ENCODE measurements at regions not wholly inside any gene's neighbourhood (a gene's known extent, or its start where the extent isn't known, plus 50 kb on each side); places are given as distances from the start of the nearest gene placed in this dataset.
A peak's percentile ranks its signal among the peaks of the same experiment; 100 is the strongest.

- TF ChIP-seq ATF2 (CRISPR knock-in tag; IDR thresholded peaks at IDR 0.05; ENCODE audit: borderline replicate concordance, low read depth), result no peak
- TF ChIP-seq E2F1 (CRISPR knock-in tag; IDR thresholded peaks at IDR 0.05), result no peak
- TF ChIP-seq USF1 (CRISPR knock-in tag; IDR thresholded peaks at IDR 0.05), result no peak
- TF ChIP-seq ZNF425 (CRISPR knock-in tag; conservative IDR thresholded peaks at IDR 0.05), result no peak
- no peak for TF ChIP-seq ZNF138 (CRISPR knock-in tag; conservative IDR thresholded peaks at IDR 0.05)
- TF ChIP-seq MLX (CRISPR knock-in tag; IDR thresholded peaks at IDR 0.05), result no peak
- TF ChIP-seq CREM (CRISPR knock-in tag; IDR thresholded peaks at IDR 0.05), result no peak
- TF ChIP-seq ELF4 (CRISPR knock-in tag; IDR thresholded peaks at IDR 0.05; ENCODE audit: low read depth), result no peak
- no peak for TF ChIP-seq USF2 (CRISPR knock-in tag; IDR thresholded peaks at IDR 0.05)
Observed at GRCh38 chr4:163673848-163674697, 179.6 kb downstream of the TMA16 start (continued).

- ATAC-seq (peak; percentile 47), DNase-seq (ENCODE audit: low spot score) (no peak)
- CTCF ChIA-PET, result interaction anchor here (0.7 to 2.3 kb wide), 2 partner anchors 99 to 129 kb away, joined by 3 to 11 read pairs; no protein-coding TSS in a partner anchor
- H3K4me3 Mint-ChIP-seq, result no peak overlapping the region
- H3K27ac Mint-ChIP-seq, result no peak overlapping the region
- H3K4me1 Mint-ChIP-seq, result peaks cover 3% of the 10 kb centered on the region; the same call in 1 of the 2 replicates
- POLR2A ChIA-PET, result no interaction called here
- peaks cover 8% of the 10 kb centered on the region; the same call in 1 of the 2 replicates for H3K36me3 Mint-ChIP-seq
- peaks cover 24% of the 10 kb centered on the region for H3K9me3 Mint-ChIP-seq
- no peaks in the 10 kb centered on the region for H3K27me3 Mint-ChIP-seq (ENCODE audit: low read depth)
- no peak for TF ChIP-seq TCF7 (CRISPR knock-in tag; IDR thresholded peaks at IDR 0.05; ENCODE audit: low read depth)
- no peak for TF ChIP-seq FOXK1 (CRISPR knock-in tag; IDR thresholded peaks at IDR 0.05)
- TF ChIP-seq MAX (CRISPR knock-in tag; IDR thresholded peaks at IDR 0.05), result no peak
- TF ChIP-seq NFATC4 (CRISPR knock-in tag; IDR thresholded peaks at IDR 0.05), result no peak
- no peak for TF ChIP-seq ZBTB43 (CRISPR knock-in tag; IDR thresholded peaks at IDR 0.05)
- TF ChIP-seq USF1 (CRISPR knock-in tag; IDR thresholded peaks at IDR 0.05), result no peak
- no peak for TF ChIP-seq PRDM15 (CRISPR knock-in tag; IDR thresholded peaks at IDR 0.05)
- TF ChIP-seq ATF2 (CRISPR knock-in tag; IDR thresholded peaks at IDR 0.05; ENCODE audit: borderline replicate concordance, low read depth), result no peak
- no peak for TF ChIP-seq GABPB1 (CRISPR knock-in tag; IDR thresholded peaks at IDR 0.05)
Observed at GRCh38 chr4:163679189-163679588, 184.7 kb downstream of the TMA16 start.

Measured in WTC11 (cell line).